ENCODE measurements at regions not wholly inside any gene's neighbourhood (a gene's known extent, or its start where the extent isn't known, plus 50 kb on each side); places are given as distances from the start of the nearest gene placed in this dataset.

- TF ChIP-seq EGR1 (IDR thresholded peaks at IDR 0.05; ENCODE audit: low read depth in 2 of 2) (no peak), ZBTB33 (IDR thresholded peaks at IDR 0.05) (no peak), REST (IDR thresholded peaks at IDR 0.05) (no peak), MAX (IDR thresholded peaks at IDR 0.05) (no peak), JUND (IDR thresholded peaks at IDR 0.05) (no peak), ATF3 (IDR thresholded peaks at IDR 0.05) (no peak), YY1 (IDR thresholded peaks at IDR 0.05) (no peak), FOXA1 (IDR thresholded peaks at IDR 0.05) (no peak), RAD21 (IDR thresholded peaks at IDR 0.05) (no peak), GABPA (IDR thresholded peaks at IDR 0.05 in 1 of 2, conservative IDR thresholded peaks at IDR 0.05 in 1 of 2) (no peak), NR2F2 (IDR thresholded peaks at IDR 0.05) (no peak), RXRA (IDR thresholded peaks at IDR 0.05) (no peak), HNF4G (IDR thresholded peaks at IDR 0.05) (no peak), HNF4A (conservative IDR thresholded peaks at IDR 0.05) (no peak), CTCF (IDR thresholded peaks at IDR 0.05; ENCODE audit: low read depth, low read length, missing input control) (no peak), SP1 (IDR thresholded peaks at IDR 0.05) (no peak), FOXA2 (IDR thresholded peaks at IDR 0.05) (no peak), TAF1 (conservative IDR thresholded peaks at IDR 0.05) (no peak)
- no peak for DNase-seq (ENCODE audit: low spot score)
Observed at GRCh38 chr5:115429345-115429940, 115.1 kb downstream of the FEM1C start.

More at GRCh38 chr5:115429345-115429940, 115.1 kb downstream of the FEM1C start:
- Histone ChIP-seq H3K9ac (ENCODE audit: low read depth in 1 of 2, low read length in 2 of 2) (no peak overlapping the region), H3K36me3 (ENCODE audit: control insufficient read depth in 4 of 4, insufficient read depth in 3 of 4, low read depth in 1 of 4, low read length in 3 of 4) (no peaks in the 10 kb centered on the region), H3K4me3 (ENCODE audit: low read depth in 1 of 3, low read length in 3 of 3) (no peak overlapping the region), H3K9me3 (ENCODE audit: control insufficient read depth in 4 of 4, low read length in 3 of 4) (no peaks in the 10 kb centered on the region), H3K27me3 (ENCODE audit: control insufficient read depth in 4 of 4, insufficient read depth in 4 of 4, low read length in 3 of 4) (no peaks in the 10 kb centered on the region), H3K4me1 (ENCODE audit: control insufficient read depth in 4 of 4, insufficient read depth in 4 of 4, low read length in 3 of 4) (no peaks in the 10 kb centered on the region), H3K27ac (ENCODE audit: low read depth in 1 of 2, low read length in 2 of 2) (no peak overlapping the region)

All from liver (tissue), 7 donors.